DOHH2 (cell line): ENCODE measurements at regions not wholly inside any gene's neighbourhood (a gene's known extent, or its start where the extent isn't known, plus 50 kb on each side); places are given as distances from the start of the nearest gene placed in this dataset.

ENCODE experiments used
- H3F3A ChIP-seq: fragments of 200-600 bp; sonication (generic), shearing (Covaris generic); 2 replicates; pipeline ENCODE4 v1.6.0; 2016; ENCODE audit warnings: antibody characterized with exemption, mild to moderate bottlenecking; ENCODE audit not compliant: control insufficient read depth, insufficient read depth
- H3K27ac ChIP-seq: fragments of 200-600 bp; sonication (generic); 2 replicates; pipeline ENCODE4 v1.5.1; 2014; ENCODE audit warnings: low read depth, mild to moderate bottlenecking, low read length, moderate library complexity
- H3K27me3 ChIP-seq: fragments of 200-600 bp; sonication (generic); 2 replicates; pipeline ENCODE4 v1.6.1; 2014; ENCODE audit warnings: mild to moderate bottlenecking, low read length, mixed read lengths; ENCODE audit not compliant: control insufficient read depth
- H3K36me3 ChIP-seq: fragments of 200-600 bp; sonication (generic); 2 replicates; pipeline ENCODE4 v1.6.1; 2014; ENCODE audit warnings: mild to moderate bottlenecking, low read length, moderate library complexity, mixed read lengths; ENCODE audit not compliant: control insufficient read depth
- H3K4me1 ChIP-seq: fragments of 200-600 bp; sonication (generic); 2 replicates; pipeline ENCODE4 v1.6.1; 2014; ENCODE audit warnings: mild to moderate bottlenecking, low read length, mixed read lengths; ENCODE audit not compliant: control insufficient read depth
- H3K4me2 ChIP-seq: fragments of 200-600 bp; sonication (generic); 2 replicates; pipeline ENCODE4 v1.6.0; 2014; ENCODE audit warnings: mild to moderate bottlenecking, low read length, moderate library complexity
- H3K4me3 ChIP-seq: fragments of 200-600 bp; sonication (generic); 2 replicates; pipeline ENCODE4 v1.5.1; 2014; ENCODE audit warnings: mild to moderate bottlenecking, low read length, mixed read lengths
- H3K79me2 ChIP-seq: fragments of 200-600 bp; sonication (generic); 2 replicates; pipeline ENCODE4 v1.6.1; 2014; ENCODE audit warnings: mild to moderate bottlenecking, low read length, mixed read lengths; ENCODE audit not compliant: control insufficient read depth
- H3K9me2 ChIP-seq: fragments of 200-600 bp; sonication (generic); replicated peaks from 2 replicates; pipeline ENCODE4 v1.6.1; 2014; ENCODE audit warnings: mild to moderate bottlenecking, low read length, mixed read lengths; ENCODE audit not compliant: control insufficient read depth
- H3K9me3 ChIP-seq: fragments of 200-600 bp; sonication (generic); 2 replicates; pipeline ENCODE4 v1.6.1; 2014; ENCODE audit warnings: antibody characterized with exemption, low read length, mixed read lengths; ENCODE audit not compliant: control insufficient read depth, insufficient read depth
- H4K20me1 ChIP-seq: fragments of 200-600 bp; sonication (generic); 2 replicates; pipeline ENCODE4 v1.6.0; 2014; ENCODE audit warnings: low read depth, mild to moderate bottlenecking, antibody characterized with exemption, low read length, moderate library complexity; ENCODE audit not compliant: control insufficient read depth, insufficient read depth
- CTCF ChIP-seq: fragments of 200-600 bp; sonication (generic); IDR thresholded peaks from one replicate; pipeline ENCODE4 v1.5.1; 2014; ENCODE audit warnings: antibody characterized with exemption, mild to moderate bottlenecking, low read depth, low read length; ENCODE audit not compliant: poor library complexity, severe bottlenecking
- EZH2phosphoT487 ChIP-seq: fragments of 200-600 bp; sonication (generic); IDR thresholded peaks from 2 replicates; pipeline ENCODE4 v1.6.1; 2017; ENCODE audit warnings: borderline replicate concordance, mild to moderate bottlenecking, antibody characterized with exemption, low read length, moderate library complexity, mixed read lengths

DNA sequence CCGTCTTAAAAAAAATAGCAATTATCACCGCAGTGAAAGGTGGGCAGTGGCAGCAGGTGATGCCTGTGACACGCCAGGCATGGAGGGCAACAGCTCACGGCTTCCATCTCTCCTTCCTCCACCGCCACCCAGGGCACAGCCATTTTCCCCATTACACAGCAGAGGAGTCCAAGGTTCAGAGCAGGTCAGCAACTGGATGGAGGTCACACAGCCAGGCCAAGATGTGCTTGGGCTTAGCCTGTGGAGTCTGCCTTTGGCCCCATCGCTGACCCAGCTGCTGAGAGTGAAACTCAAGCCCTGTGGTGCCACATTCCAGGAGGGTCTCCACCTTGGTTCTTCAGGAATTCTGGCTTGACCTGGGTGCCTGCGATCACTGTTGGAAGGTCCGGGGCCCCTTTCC is 411.1 kb downstream of the SHANK2 start:
- no peaks in the 10 kb centered on the region for H3K9me2 ChIP-seq
- H3K27me3 ChIP-seq = no peaks in the 10 kb centered on the region
- no peaks in the 10 kb centered on the region for H3K4me1 ChIP-seq
- no peak overlapping the region for H3K27ac ChIP-seq
- no peaks in the 10 kb centered on the region for H3K79me2 ChIP-seq
- no peak overlapping the region for H3K4me3 ChIP-seq
- no peaks in the 10 kb centered on the region for H4K20me1 ChIP-seq
- no peaks in the 10 kb centered on the region for H3K9me3 ChIP-seq
- H3F3A ChIP-seq = no peaks in the 10 kb centered on the region
- no peak for TF ChIP-seq CTCF
- TF ChIP-seq EZH2phosphoT487 = no peak
- no peaks in the 10 kb centered on the region for H3K36me3 ChIP-seq
- no peak overlapping the region for H3K4me2 ChIP-seq

DNA sequence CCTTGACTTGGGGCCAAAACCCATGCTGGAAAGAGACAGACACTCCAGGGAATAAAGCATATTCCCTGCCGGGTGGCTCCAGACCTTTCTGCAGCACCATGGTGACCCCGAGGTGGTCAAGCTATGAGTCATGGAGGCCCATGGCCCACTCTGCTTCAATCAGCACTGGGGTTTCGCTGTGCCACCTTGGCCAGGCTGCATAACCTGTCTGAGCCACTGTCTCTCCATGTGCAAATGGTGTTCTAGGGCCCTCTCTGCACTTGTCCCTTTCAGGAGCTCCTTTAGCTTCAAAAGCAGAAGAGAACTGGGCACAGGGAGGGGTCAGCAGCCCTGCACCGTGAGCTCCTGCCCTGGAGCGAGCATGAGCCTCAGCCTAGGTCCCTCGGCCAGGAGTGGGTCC is 410.1 kb downstream of the SHANK2 start:
- no peaks in the 10 kb centered on the region for H3K9me3 ChIP-seq
- H3K36me3 ChIP-seq = no peaks in the 10 kb centered on the region
- H3K9me2 ChIP-seq = no peaks in the 10 kb centered on the region
- H3K4me1 ChIP-seq = no peaks in the 10 kb centered on the region
- no peaks in the 10 kb centered on the region for H3K27me3 ChIP-seq
- no peaks in the 10 kb centered on the region for H3F3A ChIP-seq
- H3K4me2 ChIP-seq = no peak overlapping the region
- no peak for TF ChIP-seq EZH2phosphoT487
- TF ChIP-seq CTCF = no peak
- H3K27ac ChIP-seq = no peak overlapping the region
- no peaks in the 10 kb centered on the region for H3K79me2 ChIP-seq
- no peaks in the 10 kb centered on the region for H4K20me1 ChIP-seq
- H3K4me3 ChIP-seq = no peak overlapping the region

- Histone ChIP-seq H3K79me2 (no peaks in the 10 kb centered on the region), H3K27ac (no peak overlapping the region), H3K4me3 (no peak overlapping the region), H3F3A (no peaks in the 10 kb centered on the region), H4K20me1 (no peaks in the 10 kb centered on the region), H3K9me2 (no peaks in the 10 kb centered on the region), H3K4me1 (no peaks in the 10 kb centered on the region), H3K4me2 (no peak overlapping the region), H3K9me3 (no peaks in the 10 kb centered on the region), H3K36me3 (no peaks in the 10 kb centered on the region), H3K27me3 (no peaks in the 10 kb centered on the region)
- no peak for TF ChIP-seq CTCF
- no peak for TF ChIP-seq EZH2phosphoT487
Measured at GRCh38 chr11:70842701-70843100, 409.7 kb downstream of the SHANK2 start.

DNA sequence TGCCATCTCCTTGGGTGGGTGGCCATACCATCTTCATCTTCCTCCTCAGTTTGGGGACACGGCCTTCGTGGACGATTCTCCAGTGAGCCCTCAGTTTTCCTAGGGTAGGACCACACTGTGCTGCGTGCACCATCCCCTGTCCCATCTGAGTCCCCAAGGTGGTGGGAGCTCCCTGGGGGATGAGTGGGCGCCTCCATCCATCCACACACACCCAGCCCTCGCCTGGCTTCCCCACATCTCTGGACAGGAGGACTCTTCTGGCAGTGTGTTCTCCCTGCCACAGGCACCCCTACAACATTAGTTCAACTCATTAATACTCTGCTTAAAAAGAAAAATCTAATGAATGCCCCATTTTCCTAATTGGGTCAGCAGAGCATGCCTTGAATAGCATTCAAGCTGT is 408.5 kb downstream of the SHANK2 start:
- H3K27me3 ChIP-seq = no peaks in the 10 kb centered on the region
- H3K4me1 ChIP-seq = no peaks in the 10 kb centered on the region
- H3K79me2 ChIP-seq = no peaks in the 10 kb centered on the region
- no peaks in the 10 kb centered on the region for H3K9me2 ChIP-seq
- TF ChIP-seq CTCF (no peak), EZH2phosphoT487 (no peak)
- H3F3A ChIP-seq = no peaks in the 10 kb centered on the region
- no peak overlapping the region for H3K4me2 ChIP-seq
- no peaks in the 10 kb centered on the region for H3K36me3 ChIP-seq
- no peak overlapping the region for H3K27ac ChIP-seq
- no peaks in the 10 kb centered on the region for H3K9me3 ChIP-seq
- no peaks in the 10 kb centered on the region for H4K20me1 ChIP-seq
- no peak overlapping the region for H3K4me3 ChIP-seq
